CD4-positive, alpha-beta T cell (primary cell): ENCODE measurements at regions not wholly inside any gene's neighbourhood (a gene's known extent, or its start where the extent isn't known, plus 50 kb on each side); places are given as distances from the start of the nearest gene placed in this dataset.

ENCODE experiments used
- ATAC-seq: fragments of 200-7000 bp; cut with Tn5 transposase; one replicate; pipeline ENCODE4 v1.10.0; 2022; ENCODE audit warnings: mild to moderate bottlenecking; ENCODE audit not compliant: poor library complexity
- CTCF ChIA-PET: fragments of 350-600 bp; sonication (Branson Sonifier 250); formaldehyde crosslinking; loops from one replicate; lab custom pipeline; 2021; ENCODE audit warnings: antibody characterized with exemption, inconsistent platforms; lab: Charles Lee
- POLR2A ChIA-PET: fragments of 350-600 bp; sonication (Branson Sonifier 250); formaldehyde crosslinking; loops from one replicate; lab custom pipeline; 2021; ENCODE audit warnings: antibody characterized with exemption, inconsistent platforms; lab: Charles Lee
- DNase-seq, 14 experiments: peaks; one replicate each; pipeline ENCODE4 v3.0.0-alpha.2; 2013 to 2020; ENCODE audit warnings: mixed read lengths in 2 of 14
- H3K27ac ChIP-seq, 2 donors: one replicate each; pipeline versions ENCODE4 v1.5.1 to v1.7.0; 2013; ENCODE audit warnings: low read length in 2 of 2, low read depth in 1 of 2, mild to moderate bottlenecking in 1 of 2
- H3K27me3 ChIP-seq, 2 experiments: 1 replicate in 1 of 2; 2 replicates in 1 of 2; pipeline versions ENCODE4 v1.6.1 to v1.7.0; 2013; ENCODE audit warnings: low read length in 2 of 2, control low read depth in 1 of 2, mild to moderate bottlenecking in 1 of 2, moderate library complexity in 1 of 2; ENCODE audit not compliant: insufficient read depth in 2 of 2, control insufficient read depth in 1 of 2
- H3K36me3 ChIP-seq: one replicate; pipeline ENCODE4 v1.6.1; 2013; ENCODE audit warnings: low read length, control low read depth; ENCODE audit not compliant: insufficient read depth
- H3K4me1 ChIP-seq: one replicate; pipeline ENCODE4 v1.6.1; 2013; ENCODE audit warnings: low read length, control low read depth; ENCODE audit not compliant: insufficient read depth
- H3K4me3 ChIP-seq: one replicate; pipeline ENCODE4 v1.5.1; 2013; ENCODE audit warnings: mild to moderate bottlenecking, low read length, moderate library complexity
- H3K9me3 ChIP-seq, 2 experiments: 1 replicate in 1 of 2; 2 replicates in 1 of 2; pipeline versions ENCODE4 v1.6.1 to v1.7.0; 2013; ENCODE audit warnings: low read length in 2 of 2, mild to moderate bottlenecking in 2 of 2, control low read depth in 1 of 2, moderate library complexity in 1 of 2; ENCODE audit not compliant: control insufficient read depth in 1 of 2, insufficient read depth in 1 of 2
- H3K27ac Mint-ChIP-seq: one replicate; pipeline ENCODE4 v1.8.0; 2020; ENCODE audit warnings: mixed read lengths
- H3K27me3 Mint-ChIP-seq: one replicate; pipeline ENCODE4 v1.8.0; 2021; ENCODE audit warnings: mixed read lengths
- H3K36me3 Mint-ChIP-seq: one replicate; pipeline ENCODE4 v1.8.0; 2021; ENCODE audit warnings: low read depth, mixed read lengths
- H3K4me1 Mint-ChIP-seq: one replicate; pipeline ENCODE4 v1.8.0; 2021; ENCODE audit warnings: low read depth, mixed read lengths
- H3K4me3 Mint-ChIP-seq: one replicate; pipeline ENCODE4 v1.8.0; 2020; ENCODE audit warnings: mild to moderate bottlenecking, mixed read lengths
- H3K9me3 Mint-ChIP-seq: one replicate; pipeline ENCODE4 v1.8.0; 2020; ENCODE audit warnings: mixed read lengths
- intact Hi-C, 2 experiments: fragments of 100-400 bp; cut with DNase I in 1 of 2; cut with micrococcal nuclease in 1 of 2; formaldehyde crosslinking; loops; one replicate each; pipeline versions ENCODE4 v1.15.1 to v1.9.0; 2023 to 2025; cut with DNase I, micrococcal nuclease
- TF ChIP-seq, protein P1 (sequence below): fragments of 200-600 bp; IDR thresholded peaks from one replicate; pipeline ENCODE4 v1.8.0; 2022; ENCODE audit warnings: antibody characterized with exemption, mild to moderate bottlenecking

DNA sequence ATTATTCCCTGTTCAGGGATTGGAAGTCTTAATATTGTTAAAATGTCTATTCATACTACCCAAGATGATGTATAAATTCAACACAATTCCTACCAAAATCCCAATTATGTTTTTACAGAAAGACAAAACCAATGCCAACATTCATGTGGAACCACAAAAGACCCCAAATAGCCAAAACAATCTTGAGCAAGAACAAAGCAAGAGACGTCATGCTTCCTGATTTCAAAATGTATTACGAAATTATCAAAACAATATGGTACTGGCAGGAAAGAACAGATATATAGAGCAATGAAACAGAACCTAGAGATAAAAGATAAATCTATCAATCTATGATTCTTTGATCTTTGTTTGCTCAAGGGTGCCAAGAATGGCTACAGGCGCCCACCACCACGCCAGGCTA, 237.9 kb downstream of the TAF11L14 start:
- no peaks in the 10 kb centered on the region for H3K4me1 Mint-ChIP-seq
- Histone ChIP-seq H3K4me3 (no peak overlapping the region), H3K36me3 (no peaks in the 10 kb centered on the region), H3K4me1 (no peaks in the 10 kb centered on the region), H3K27me3 (no peaks in the 10 kb centered on the region), H3K9me3 (peaks cover 3 to 4% of the 10 kb centered on the region in 2 experiments), H3K27ac (no peak overlapping the region)
- no peak overlapping the region for H3K4me3 Mint-ChIP-seq
- no peaks in the 10 kb centered on the region for H3K27me3 Mint-ChIP-seq
- ChIA-PET CTCF (no interaction called here), POLR2A (no interaction called here)
- DNase-seq (no peak), ATAC-seq (no peak)
- TF ChIP-seq, protein P1, sequence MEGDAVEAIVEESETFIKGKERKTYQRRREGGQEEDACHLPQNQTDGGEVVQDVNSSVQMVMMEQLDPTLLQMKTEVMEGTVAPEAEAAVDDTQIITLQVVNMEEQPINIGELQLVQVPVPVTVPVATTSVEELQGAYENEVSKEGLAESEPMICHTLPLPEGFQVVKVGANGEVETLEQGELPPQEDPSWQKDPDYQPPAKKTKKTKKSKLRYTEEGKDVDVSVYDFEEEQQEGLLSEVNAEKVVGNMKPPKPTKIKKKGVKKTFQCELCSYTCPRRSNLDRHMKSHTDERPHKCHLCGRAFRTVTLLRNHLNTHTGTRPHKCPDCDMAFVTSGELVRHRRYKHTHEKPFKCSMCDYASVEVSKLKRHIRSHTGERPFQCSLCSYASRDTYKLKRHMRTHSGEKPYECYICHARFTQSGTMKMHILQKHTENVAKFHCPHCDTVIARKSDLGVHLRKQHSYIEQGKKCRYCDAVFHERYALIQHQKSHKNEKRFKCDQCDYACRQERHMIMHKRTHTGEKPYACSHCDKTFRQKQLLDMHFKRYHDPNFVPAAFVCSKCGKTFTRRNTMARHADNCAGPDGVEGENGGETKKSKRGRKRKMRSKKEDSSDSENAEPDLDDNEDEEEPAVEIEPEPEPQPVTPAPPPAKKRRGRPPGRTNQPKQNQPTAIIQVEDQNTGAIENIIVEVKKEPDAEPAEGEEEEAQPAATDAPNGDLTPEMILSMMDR = no peak
- H3K9me3 Mint-ChIP-seq = peaks cover 6% of the 10 kb centered on the region
- intact Hi-C loops = no loop called here
- no peaks in the 10 kb centered on the region for H3K36me3 Mint-ChIP-seq
- no peak overlapping the region for H3K27ac Mint-ChIP-seq

DNA sequence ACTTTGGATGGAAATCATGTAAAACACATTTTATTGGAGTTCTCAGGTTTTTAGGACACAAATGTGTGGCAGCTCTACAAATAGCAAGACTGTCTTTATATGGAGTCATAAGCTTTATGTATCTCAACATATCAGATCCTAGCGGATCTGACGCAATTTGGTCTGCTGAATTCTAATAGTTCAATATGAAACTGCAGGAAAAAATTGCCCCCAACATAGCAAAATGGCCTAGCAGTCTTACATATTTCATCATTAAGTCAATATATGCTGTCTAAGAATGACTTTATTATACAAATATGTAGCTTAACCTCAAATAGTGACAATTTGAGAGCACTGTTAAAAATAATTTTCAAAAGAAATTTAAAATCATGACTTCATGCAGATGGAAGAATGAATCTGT, 244.3 kb downstream of the TAF11L14 start:
- H3K9me3 Mint-ChIP-seq = peaks cover 15% of the 10 kb centered on the region
- POLR2A ChIA-PET = no interaction called here
- intact Hi-C loops = no loop called here

DNA sequence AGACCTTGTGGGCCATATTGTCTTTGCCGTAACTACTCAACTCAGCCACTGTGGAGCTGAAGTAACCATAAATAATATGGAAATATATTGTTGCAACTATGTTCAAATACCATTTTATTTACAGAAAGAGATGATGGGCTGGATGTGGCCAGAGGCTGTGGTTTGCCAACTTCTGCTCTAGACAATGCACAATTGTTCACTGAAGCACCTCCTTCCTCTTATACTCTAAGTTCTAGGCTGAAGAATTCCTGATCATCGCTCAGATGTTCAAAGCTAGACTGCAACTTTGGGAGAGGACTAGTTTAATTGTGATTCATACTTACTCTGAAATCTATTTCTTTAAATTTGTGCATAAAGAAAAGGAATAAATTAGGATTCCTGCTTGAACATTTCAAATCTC, 245.0 kb downstream of the TAF11L14 start:
- no peak overlapping the region for H3K27ac ChIP-seq
- H3K9me3 Mint-ChIP-seq = peaks cover 15% of the 10 kb centered on the region
- TF ChIP-seq, protein P1 = no peak
- no peak overlapping the region for H3K4me3 Mint-ChIP-seq
- no peak overlapping the region for H3K27ac Mint-ChIP-seq
- ATAC-seq (no peak), DNase-seq (no peak)
- no peaks in the 10 kb centered on the region for H3K4me1 Mint-ChIP-seq
- H3K36me3 ChIP-seq = no peaks in the 10 kb centered on the region
- POLR2A ChIA-PET = no interaction called here
- H3K27me3 Mint-ChIP-seq = no peaks in the 10 kb centered on the region
- H3K36me3 Mint-ChIP-seq = no peaks in the 10 kb centered on the region
- H3K27me3 ChIP-seq = no peaks in the 10 kb centered on the region
- CTCF ChIA-PET = no interaction called here
- peaks cover 0 to 6% of the 10 kb centered on the region in 2 experiments for H3K9me3 ChIP-seq
- H3K4me3 ChIP-seq = no peak overlapping the region
- intact Hi-C loops = no loop called here
- no peaks in the 10 kb centered on the region for H3K4me1 ChIP-seq

More for the DNA sequence above, 244.3 kb downstream of the TAF11L14 start:
- no peaks in the 10 kb centered on the region for H3K4me1 ChIP-seq
- no peaks in the 10 kb centered on the region for H3K36me3 Mint-ChIP-seq
- no peaks in the 10 kb centered on the region for H3K4me1 Mint-ChIP-seq
- TF ChIP-seq, protein P1 = no peak
- H3K27me3 Mint-ChIP-seq = no peaks in the 10 kb centered on the region
- no peaks in the 10 kb centered on the region for H3K27me3 ChIP-seq
- no peaks in the 10 kb centered on the region for H3K36me3 ChIP-seq
- no peak overlapping the region for H3K27ac Mint-ChIP-seq
- ATAC-seq = no peak
- H3K27ac ChIP-seq = no peak overlapping the region
- H3K4me3 ChIP-seq = no peak overlapping the region
- no peak overlapping the region for H3K4me3 Mint-ChIP-seq
- H3K9me3 ChIP-seq = peaks cover 0 to 6% of the 10 kb centered on the region in 2 experiments
- DNase-seq = no peak
- CTCF ChIA-PET = no interaction called here
